HepG2 (cell line): ENCODE measurements at regions not wholly inside any gene's neighbourhood (a gene's known extent, or its start where the extent isn't known, plus 50 kb on each side); places are given as distances from the start of the nearest gene placed in this dataset.
"Not testable (repeated sequence)": the region's sequence is repeated elsewhere in the genome, so short reads cannot be mapped to it uniquely, and the experiment has no call there.

Experiments used
- ATAC-seq: fragments of 200-7000 bp; cut with Tn5 transposase; 3 replicates; pipeline ENCODE4 v1.9.1; 2020; ENCODE audit warnings: mild to moderate bottlenecking, moderate library complexity
- BruUV-seq: library from RNA; stranded (reverse); fragments of 400-500 nt; replicated peaks from 2 replicates; lab custom pipeline; 2021; lab: Mats Ljungman, UMichigan
- CTCF ChIA-PET: fragments of 300-600 bp; formaldehyde crosslinking; extraction: SDS; loops from one replicate; lab custom pipeline; 2021; ENCODE audit warnings: low total read pairs, inconsistent platforms, low intra/inter-chr PET ratio; lab: Yijun Ruan, JAX
- POLR2A ChIA-PET: fragments of 350-600 bp; sonication (Branson Sonifier 250); formaldehyde crosslinking; loops from one replicate; lab custom pipeline; 2020; ENCODE audit warnings: antibody characterized with exemption, inconsistent platforms; lab: Yijun Ruan, JAX
- DNase-seq: peaks from one replicate; pipeline ENCODE4 v3.0.0-alpha.2; 2015; ENCODE audit warnings: low spot score
- FAIRE-seq: peaks from 3 replicates; lab custom pipeline; 2011; peaks lifted over from hg19 to GRCh38; lab: Jason Lieb, UNC
- H2AFZ ChIP-seq: one replicate; pipeline ENCODE4 v1.6.1; 2011; ENCODE audit warnings: low read length, inconsistent platforms
- H3K27ac ChIP-seq: fragments of 300-600 bp; 3 replicates; pipeline ENCODE4 v1.8.0; 2011; ENCODE audit warnings: mixed run types, mild to moderate bottlenecking, mixed read lengths, low read length, inconsistent platforms; ENCODE audit not compliant: insufficient read depth; ENCODE audit errors: extremely low read length
- H3K27me3 ChIP-seq, 2 experiments: fragments of 200-600 bp in 1 of 2; 2 replicates in 1 of 2; 3 replicates in 1 of 2; pipeline versions ENCODE4 v1.6.0 to v1.8.0; 2011; ENCODE audit warnings: low read length in 2 of 2, mild to moderate bottlenecking in 2 of 2, moderate library complexity in 2 of 2, inconsistent platforms in 1 of 2; ENCODE audit not compliant: insufficient read depth in 2 of 2, control insufficient read depth in 1 of 2
- H3K36me3 ChIP-seq, 2 experiments: fragments of 200-600 bp in 1 of 2; replicated peaks in 1 of 2; 2 replicates in 1 of 2; 3 replicates in 1 of 2; pipeline versions ENCODE4 v1.5.1 to v1.8.0; 2011; ENCODE audit warnings: low read length in 2 of 2, inconsistent platforms in 1 of 2; ENCODE audit not compliant: insufficient read depth in 2 of 2, control insufficient read depth in 1 of 2
- H3K4me1 ChIP-seq: 2 replicates; pipeline ENCODE4 v1.5.1; 2012; ENCODE audit warnings: low read length, inconsistent platforms; ENCODE audit not compliant: insufficient read depth
- H3K4me2 ChIP-seq: 2 replicates; pipeline ENCODE4 v1.6.0; 2011; ENCODE audit warnings: low read depth, low read length, inconsistent platforms
- H3K4me3 ChIP-seq, 3 experiments: fragments of 200-600 bp in 1 of 3; sonication (generic), shearing (Covaris generic) in 1 of 3; replicated peaks in 1 of 3; 2 replicates each; pipeline ENCODE4 v1.5.1; 2011 to 2016; ENCODE audit warnings: low read length in 3 of 3, inconsistent platforms in 2 of 3, low read depth in 2 of 3, mild to moderate bottlenecking in 2 of 3, control low read depth in 1 of 3, mixed read lengths in 1 of 3; ENCODE audit not compliant: insufficient read depth in 1 of 3
- H3K79me2 ChIP-seq: one replicate; pipeline ENCODE4 v1.6.1; 2011; ENCODE audit warnings: low read length, inconsistent platforms; ENCODE audit not compliant: insufficient read depth
- H3K9ac ChIP-seq: 2 replicates; pipeline ENCODE4 v1.6.0; 2011; ENCODE audit warnings: mild to moderate bottlenecking, low read depth, low read length, inconsistent platforms; ENCODE audit not compliant: insufficient read depth
- H3K9me3 ChIP-seq: 2 replicates; pipeline ENCODE4 v1.5.1; 2012; ENCODE audit warnings: mild to moderate bottlenecking, low read length
- H4K20me1 ChIP-seq: 2 replicates; pipeline ENCODE4 v1.6.0; 2011; ENCODE audit warnings: inconsistent platforms, mild to moderate bottlenecking, low read length, moderate library complexity; ENCODE audit not compliant: insufficient read depth
- WGBS: methylation state at CpG from one replicate; pipeline ENCODE4 v1.1.6; 2017; ENCODE audit warnings: low lambda C conversion rate; 5-methylcytosine and 5-hydroxymethylcytosine counted together
- in situ Hi-C: cut with HindIII; loops from 2 replicates; pipeline ENCODE4 v1.10.0; 2017; ENCODE audit warnings: low pct_unique_long_range_greater_than_20kb; ENCODE audit not compliant: extremely low pct_ligation_motif_present
- intact Hi-C: fragments of 100-400 bp; cut with micrococcal nuclease; formaldehyde crosslinking; loops from one replicate; pipeline ENCODE4 v1.10.0; 2022; ENCODE audit not compliant: unreplicated experiment

DNA sequence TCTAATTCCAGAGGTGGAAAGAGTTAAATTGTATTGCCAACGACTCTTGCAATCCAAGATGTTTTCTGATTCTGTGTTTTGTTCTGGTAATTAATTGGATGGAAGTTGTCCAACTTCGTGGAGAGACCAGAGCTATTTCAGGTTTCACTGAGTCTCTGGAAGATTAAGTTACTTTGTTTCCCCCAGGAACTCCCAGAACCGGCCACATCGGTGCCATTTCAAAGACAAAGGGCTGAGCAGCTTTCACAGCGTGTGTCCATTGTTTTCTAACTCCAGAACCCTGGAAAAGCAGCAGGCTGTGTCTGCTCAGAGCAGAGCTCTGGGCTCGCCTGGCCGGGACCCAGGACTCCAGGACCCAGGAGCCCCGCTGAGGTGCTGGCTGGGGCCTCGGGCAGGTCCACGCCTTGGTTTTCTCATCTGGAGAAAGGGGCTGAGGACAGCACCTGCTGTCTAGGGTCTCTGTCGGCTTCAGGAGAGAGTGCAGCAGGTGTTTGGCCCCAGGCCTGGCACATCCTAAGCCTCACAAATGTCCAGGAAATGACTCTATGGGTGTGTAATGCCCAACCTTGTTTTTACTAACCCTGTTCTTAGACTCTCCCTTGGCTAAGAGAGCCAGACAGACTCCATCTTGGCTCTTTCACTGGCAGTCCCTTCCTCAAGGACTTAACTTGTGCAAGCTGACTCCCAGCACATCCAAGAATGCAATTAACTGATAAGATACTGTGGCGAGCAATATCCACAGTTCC, 86.0 kb upstream of the SFSWAP start:
- FAIRE-seq, BruUV-seq, POLR2A ChIA-PET, H3K36me3 ChIP-seq, H3K4me3 ChIP-seq, H4K20me1 ChIP-seq, H3K27ac ChIP-seq, H3K9me3 ChIP-seq, CTCF ChIA-PET, H3K79me2 ChIP-seq, H3K4me2 ChIP-seq, DNase-seq, H3K4me1 ChIP-seq, ATAC-seq, H2AFZ ChIP-seq, H3K9ac ChIP-seq: not testable (repeated sequence)
- 7% methylated on average over 6 of the region's 12 CpGs for WGBS
- intact Hi-C loops = loop anchor here (5.0 kb wide), 1 partner anchor 278 kb away; no protein-coding TSS in a partner anchor
- in situ Hi-C loops = loop anchor here (25.0 kb wide), 1 partner anchor 387 kb away; no protein-coding TSS in a partner anchor
- peaks cover 11 to 38% of the 10 kb centered on the region in 2 experiments; a peak in 4 of 5 replicates for H3K27me3 ChIP-seq

DNA sequence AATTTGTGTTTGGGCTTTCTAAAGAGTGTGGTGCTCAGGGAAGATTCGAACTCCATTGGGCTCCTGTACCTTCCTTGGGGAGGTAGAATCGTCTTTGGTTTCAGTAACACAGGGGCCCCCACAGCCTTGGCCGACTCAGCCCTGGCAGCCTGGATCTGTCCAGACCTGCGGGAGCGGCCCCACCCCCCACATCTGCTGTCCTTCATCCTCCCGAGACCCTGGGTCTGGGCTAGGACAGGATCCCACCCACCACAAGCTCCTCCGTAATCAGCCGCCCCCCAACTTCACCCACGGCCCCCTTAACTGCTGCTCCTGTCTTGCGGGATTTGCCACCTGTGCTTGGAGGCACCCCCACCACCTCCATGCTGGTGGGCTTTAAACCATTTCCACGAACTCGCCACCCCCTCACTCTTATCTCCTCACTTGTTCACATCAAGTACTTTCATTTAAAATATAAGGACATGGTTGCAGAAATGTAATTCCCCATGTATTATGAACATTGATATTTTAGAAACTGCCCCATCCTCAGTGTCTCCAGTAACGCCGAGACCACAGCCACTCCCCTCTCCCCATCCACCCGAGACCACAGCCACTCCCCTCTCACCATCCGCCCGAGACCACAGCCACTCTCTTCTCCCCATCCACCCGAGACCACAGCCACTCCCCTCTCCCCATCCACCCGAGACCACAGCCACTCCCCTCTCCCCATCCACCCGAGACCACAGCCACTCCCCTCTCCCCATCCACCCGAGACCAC, 84.7 kb upstream of the SFSWAP start:
- in situ Hi-C loops, ATAC-seq, POLR2A ChIA-PET, H3K4me2 ChIP-seq, H3K9ac ChIP-seq, FAIRE-seq, H3K4me3 ChIP-seq, H4K20me1 ChIP-seq, H3K27ac ChIP-seq, H3K79me2 ChIP-seq, BruUV-seq, CTCF ChIA-PET, H3K4me1 ChIP-seq, H3K36me3 ChIP-seq, H3K9me3 ChIP-seq, H2AFZ ChIP-seq, DNase-seq, intact Hi-C loops: not testable (repeated sequence)
- 19% methylated on average over 18 of the region's 21 CpGs for WGBS
- H3K27me3 ChIP-seq = peaks cover 8 to 26% of the 10 kb centered on the region in 2 experiments; a peak in 3 of 5 replicates

DNA sequence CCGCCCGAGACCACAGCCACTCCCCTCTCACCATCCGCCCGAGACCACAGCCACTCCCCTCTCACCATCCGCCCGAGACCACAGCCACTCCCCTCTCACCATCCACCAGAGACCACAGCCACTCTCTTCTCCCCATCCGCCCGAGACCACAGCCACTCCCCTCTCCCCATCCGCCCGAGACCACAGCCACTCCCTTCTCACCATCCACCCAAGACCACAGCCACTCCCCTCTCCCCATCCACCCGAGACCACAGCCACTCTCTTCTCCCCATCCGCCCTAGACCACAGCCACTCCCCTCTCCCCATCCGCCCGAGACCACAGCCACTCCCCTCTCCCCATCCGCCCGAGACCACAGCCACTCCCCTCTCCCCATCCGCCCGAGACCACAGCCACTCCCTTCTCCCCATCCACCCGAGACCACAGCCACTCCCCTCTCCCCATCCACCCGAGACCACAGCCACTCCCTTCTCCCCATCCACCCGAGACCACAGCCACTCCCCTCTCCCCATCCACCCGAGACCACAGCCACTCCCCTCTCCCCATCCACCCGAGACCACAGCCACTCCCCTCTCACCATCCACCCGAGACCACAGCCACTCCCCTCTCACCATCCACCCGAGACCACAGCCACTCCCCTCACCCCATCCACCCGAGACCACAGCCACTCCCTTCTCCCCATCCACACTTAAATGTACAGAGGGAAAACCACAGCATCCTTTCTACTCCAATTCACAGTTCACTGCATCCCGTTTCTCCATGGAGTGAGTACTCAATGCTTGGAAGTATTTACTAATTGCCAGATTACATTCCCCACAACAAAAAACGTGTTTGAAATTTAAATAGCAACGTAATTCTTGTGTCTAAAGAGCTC, 83.5 kb upstream of the SFSWAP start:
- BruUV-seq, H3K4me3 ChIP-seq, CTCF ChIA-PET, in situ Hi-C loops, H3K9ac ChIP-seq, H3K36me3 ChIP-seq, H3K4me1 ChIP-seq, H3K4me2 ChIP-seq, H4K20me1 ChIP-seq, H3K27ac ChIP-seq, POLR2A ChIA-PET, H3K9me3 ChIP-seq, H3K79me2 ChIP-seq, FAIRE-seq, ATAC-seq, DNase-seq, intact Hi-C loops, H2AFZ ChIP-seq: not testable (repeated sequence)
- WGBS = 35% methylated on average over 29 of the region's 29 CpGs
- peaks cover 3 to 15% of the 10 kb centered on the region in 2 experiments; a peak in 3 of 5 replicates for H3K27me3 ChIP-seq
